ENCODE measurements at regions not wholly inside any gene's neighbourhood (a gene's known extent, or its start where the extent isn't known, plus 50 kb on each side); places are given as distances from the start of the nearest gene placed in this dataset.

DNA sequence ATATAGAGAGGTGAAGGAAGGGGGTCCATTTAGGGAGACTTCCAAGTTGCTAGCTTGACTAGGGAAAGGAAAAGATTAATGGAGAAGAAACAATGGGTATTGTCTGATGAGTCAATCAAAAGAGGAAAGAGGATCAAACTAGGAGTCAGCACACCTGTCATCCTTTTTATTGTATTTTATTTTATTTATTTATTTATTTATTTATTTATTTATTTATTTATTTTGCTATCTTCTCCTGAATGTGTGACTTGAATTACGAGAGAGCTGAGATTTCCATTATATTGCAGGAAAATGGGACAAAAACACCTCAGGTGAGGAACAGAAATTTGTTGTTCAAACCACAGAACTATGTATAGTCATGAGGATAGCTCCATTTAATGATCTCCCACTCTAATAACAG is 58.9 kb downstream of the NUDT11 start:
- no peak for DNase-seq (ENCODE audit: low spot score)

DNA sequence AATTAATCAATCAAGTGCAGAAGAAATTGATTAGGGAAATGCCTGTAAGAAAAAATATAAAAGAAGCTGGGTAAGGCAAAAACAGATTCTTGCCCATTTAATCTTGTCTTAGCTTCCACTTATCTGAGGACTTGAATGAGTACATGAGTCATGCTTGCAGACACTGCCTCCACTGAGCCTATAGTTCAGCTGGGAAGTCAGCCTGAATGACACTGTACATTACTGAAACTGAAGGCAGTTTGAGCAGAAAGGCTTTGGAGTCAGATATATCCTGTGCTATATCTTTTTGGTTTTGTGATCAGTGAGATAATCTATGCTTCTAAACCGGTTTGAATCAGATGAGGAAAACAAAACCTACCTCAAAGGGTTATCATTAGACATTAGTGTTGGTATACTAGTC is 61.3 kb downstream of the NUDT11 start:
- no peak for DNase-seq (ENCODE audit: low spot score)

- DNase-seq (ENCODE audit: low spot score) = no peak
Observed at GRCh38 chrX:51421972-51422597, 74.3 kb downstream of the NUDT11 start.

- peak; percentile 21 for DNase-seq (ENCODE audit: low spot score)
Observed at GRCh38 chrX:51420610-51421009, 75.8 kb downstream of the NUDT11 start.

GRCh38 chrX:51408462-51408861 is 75.8 kb downstream of the NUDT10 start:
- DNase-seq (ENCODE audit: low spot score) = no peak

DNA sequence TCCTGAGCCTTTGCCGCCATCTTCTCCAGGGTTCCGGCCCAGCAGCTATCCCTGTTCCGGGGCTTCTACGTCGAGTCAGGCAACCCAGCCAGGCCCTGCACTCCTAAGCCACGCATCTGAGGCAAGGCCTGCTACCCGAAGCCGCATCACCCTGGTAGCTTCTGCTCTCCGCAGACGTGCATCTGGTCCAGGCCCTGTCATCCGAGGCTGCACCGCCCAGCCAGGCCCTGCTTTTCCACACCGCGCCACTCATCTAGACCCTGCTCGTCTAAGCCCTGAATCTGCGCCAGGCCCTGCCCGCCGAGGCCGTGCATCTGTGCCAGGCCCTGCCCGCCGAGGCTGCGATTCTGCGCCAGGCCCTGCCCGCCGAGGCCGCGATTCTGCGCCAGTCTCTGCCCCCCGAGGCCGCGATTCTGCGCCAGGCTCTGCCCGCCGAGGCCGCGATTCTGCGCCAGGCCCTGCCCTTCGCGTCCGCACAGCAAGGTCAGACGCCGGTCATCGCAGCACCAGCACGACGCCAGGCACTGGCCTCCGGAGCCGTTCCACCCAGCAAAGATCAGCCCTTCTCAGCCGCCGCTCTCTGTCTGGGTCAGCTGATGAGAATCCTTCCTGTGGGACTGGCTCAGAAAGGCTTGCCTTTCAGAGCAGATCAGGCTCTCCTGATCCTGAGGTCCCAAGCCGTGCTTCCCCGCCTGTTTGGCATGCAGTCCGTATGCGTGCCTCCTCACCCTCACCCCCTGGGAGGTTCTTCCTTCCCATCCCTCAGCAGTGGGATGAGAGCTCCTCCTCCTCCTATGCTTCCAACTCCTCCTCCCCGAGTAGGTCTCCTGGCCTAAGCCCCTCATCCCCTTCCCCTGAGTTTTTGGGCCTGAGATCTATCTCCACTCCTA is 75.1 kb downstream of the NUDT10 start:
- DNase-seq (ENCODE audit: low spot score) = no peak

GRCh38 chrX:51406688-51407519 is 74.3 kb downstream of the NUDT10 start:
- DNase-seq (ENCODE audit: low spot score) = no peak

GRCh38 chrX:51404445-51404844 is 71.8 kb downstream of the NUDT10 start:
- DNase-seq (ENCODE audit: low spot score) = no peak

DNA sequence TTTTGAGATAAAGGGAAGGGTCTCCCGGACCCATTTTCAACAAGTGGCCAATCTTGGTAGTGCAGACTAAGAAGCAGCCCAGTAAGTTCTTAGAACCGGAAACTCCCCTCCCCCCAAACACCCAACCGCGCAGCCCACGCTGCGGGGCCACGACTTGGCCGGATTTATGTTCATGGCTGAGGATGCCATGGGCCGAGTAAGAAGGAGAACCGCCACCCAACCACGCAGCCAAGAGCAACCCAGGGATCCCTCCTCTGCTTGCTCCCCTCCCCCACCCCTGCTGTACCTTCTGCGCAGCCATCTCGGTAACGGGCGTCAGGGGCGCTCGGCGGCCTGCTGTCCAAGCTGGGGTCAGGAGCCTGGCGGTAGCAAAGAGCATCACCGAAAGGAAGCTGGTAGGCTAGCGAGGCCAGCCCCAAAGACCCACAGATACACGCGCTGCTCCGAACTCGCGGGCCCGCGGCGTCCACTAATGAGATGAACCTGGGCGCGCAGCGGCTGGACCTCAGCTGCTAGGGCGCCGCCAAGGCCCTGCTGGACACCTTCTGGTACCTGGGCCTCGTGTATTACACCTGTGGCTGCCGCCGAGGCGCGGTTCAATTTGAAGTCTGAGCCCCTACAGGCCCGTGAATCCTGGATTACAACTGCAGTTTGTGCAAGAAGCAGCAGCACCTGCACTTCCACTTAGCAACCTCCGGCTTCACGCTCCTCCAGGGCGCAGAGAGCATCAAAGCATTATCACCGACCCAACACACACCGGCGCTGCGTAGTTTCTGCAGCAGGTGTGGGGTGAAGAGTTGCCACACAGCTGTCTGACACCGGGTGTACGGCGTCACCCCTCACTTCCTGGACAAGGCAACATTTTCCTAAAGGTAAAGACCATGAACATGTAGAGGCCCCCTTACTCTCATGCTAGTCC is 63.4 kb downstream of the NUDT10 start:
- DNase-seq (ENCODE audit: low spot score) = no peak

DNA sequence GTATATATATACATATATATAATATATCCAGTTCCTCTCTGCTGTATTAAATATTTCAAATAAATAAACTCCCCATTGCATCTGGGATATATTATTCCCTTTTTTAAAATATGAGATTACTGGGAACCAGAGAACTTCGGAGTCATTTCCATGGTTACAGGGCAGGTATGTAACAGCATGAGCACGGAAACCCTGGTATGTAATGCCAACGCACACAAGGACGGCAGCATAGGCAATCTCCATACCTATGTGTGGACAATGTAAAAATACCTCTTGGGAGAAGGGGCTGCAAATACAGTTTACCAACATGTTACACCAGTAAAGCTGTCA is 62.8 kb downstream of the NUDT10 start:
- DNase-seq (ENCODE audit: low spot score) = no peak

Measured in hematopoietic multipotent progenitor cell treated with erythropoietin and hydrocortisone succinate and interleukin-3 and kit ligand, for 15 days (in vitro differentiated cells).